Stimulated activated CD8-positive, alpha-beta memory T cell treated with anti-CD3 and anti-CD28 coated beads, Interleukin-4, amount 100 ng/mL, for 48 hours (primary cell): ENCODE measurements at regions not wholly inside any gene's neighbourhood (a gene's known extent, or its start where the extent isn't known, plus 50 kb on each side); places are given as distances from the start of the nearest gene placed in this dataset.
A peak's percentile ranks its signal among the peaks of the same experiment; 100 is the strongest.
"Not testable (repeated sequence)": the region's sequence is repeated elsewhere in the genome, so short reads cannot be mapped to it uniquely, and the experiment has no call there.

Experiments
- DNase-seq: peaks from one replicate; pipeline ENCODE4 v3.0.0-alpha.2; 2020

GRCh38 chr20:29320216-29320949 lies 1937.1 kb upstream of the DEFB115 start:
- not testable (repeated sequence) for DNase-seq

GRCh38 chr20:29323631-29324515 lies 1933.6 kb upstream of the DEFB115 start:
- not testable (repeated sequence) for DNase-seq

- not testable (repeated sequence) for DNase-seq
These were observed 1932.8 kb upstream of the DEFB115 start for GRCh38 chr20:29324516-29325303.

- DNase-seq: no peak
These were observed 1932.2 kb upstream of the DEFB115 start for GRCh38 chr20:29325304-29325640.

GRCh38 chr20:29325781-29326180 lies 1931.7 kb upstream of the DEFB115 start:
- not testable (repeated sequence) for DNase-seq

- DNase-seq: no peak
These were observed 1930.9 kb upstream of the DEFB115 start for GRCh38 chr20:29326376-29327070.

GRCh38 chr20:29327600-29328420 lies 1929.7 kb upstream of the DEFB115 start:
- DNase-seq: peak; percentile 66

- not testable (repeated sequence) for DNase-seq
These were observed 1926.9 kb upstream of the DEFB115 start for GRCh38 chr20:29330429-29331115.

- DNase-seq: no peak
These were observed 1907.6 kb upstream of the DEFB115 start for GRCh38 chr20:29349836-29350235.

GRCh38 chr20:29375937-29376336 lies 1881.5 kb upstream of the DEFB115 start:
- not testable (repeated sequence) for DNase-seq

GRCh38 chr20:29392853-29393252 lies 1864.6 kb upstream of the DEFB115 start:
- not testable (repeated sequence) for DNase-seq

GRCh38 chr20:29408034-29408695 lies 1849.3 kb upstream of the DEFB115 start:
- no peak for DNase-seq

GRCh38 chr20:29408707-29409106 lies 1848.8 kb upstream of the DEFB115 start:
- DNase-seq: not testable (repeated sequence)

GRCh38 chr20:29409160-29409689 lies 1848.2 kb upstream of the DEFB115 start:
- not testable (repeated sequence) for DNase-seq

- DNase-seq: no peak
These were observed 1847.3 kb upstream of the DEFB115 start for GRCh38 chr20:29409833-29410805.

- no peak for DNase-seq
These were observed 1846.5 kb upstream of the DEFB115 start for GRCh38 chr20:29410806-29411457.

- not testable (repeated sequence) for DNase-seq
These were observed 1846.0 kb upstream of the DEFB115 start for GRCh38 chr20:29411458-29411820.

GRCh38 chr20:29419378-29419777 lies 1838.1 kb upstream of the DEFB115 start:
- DNase-seq: no peak
